HL-60 (cell line): ENCODE measurements at regions not wholly inside any gene's neighbourhood (a gene's known extent, or its start where the extent isn't known, plus 50 kb on each side); places are given as distances from the start of the nearest gene placed in this dataset.

ENCODE experiments used
- CTCF ChIP-seq: IDR thresholded peaks from one replicate; pipeline ENCODE4 v1.5.1; 2011; ENCODE audit warnings: low read length, control low read depth, inconsistent platforms; ENCODE audit not compliant: insufficient read depth
- POLR2AphosphoS5 ChIP-seq: IDR thresholded peaks from 2 replicates; pipeline ENCODE4 v1.6.1; 2012; ENCODE audit warnings: low read depth
- TF ChIP-seq, protein P1 (sequence below): IDR thresholded peaks from 2 replicates; pipeline ENCODE4 v1.6.1; 2012; ENCODE audit warnings: low read depth; ENCODE audit not compliant: insufficient replicate concordance

- no peak for TF ChIP-seq CTCF
- no peak for TF ChIP-seq POLR2AphosphoS5
- TF ChIP-seq, protein P1, sequence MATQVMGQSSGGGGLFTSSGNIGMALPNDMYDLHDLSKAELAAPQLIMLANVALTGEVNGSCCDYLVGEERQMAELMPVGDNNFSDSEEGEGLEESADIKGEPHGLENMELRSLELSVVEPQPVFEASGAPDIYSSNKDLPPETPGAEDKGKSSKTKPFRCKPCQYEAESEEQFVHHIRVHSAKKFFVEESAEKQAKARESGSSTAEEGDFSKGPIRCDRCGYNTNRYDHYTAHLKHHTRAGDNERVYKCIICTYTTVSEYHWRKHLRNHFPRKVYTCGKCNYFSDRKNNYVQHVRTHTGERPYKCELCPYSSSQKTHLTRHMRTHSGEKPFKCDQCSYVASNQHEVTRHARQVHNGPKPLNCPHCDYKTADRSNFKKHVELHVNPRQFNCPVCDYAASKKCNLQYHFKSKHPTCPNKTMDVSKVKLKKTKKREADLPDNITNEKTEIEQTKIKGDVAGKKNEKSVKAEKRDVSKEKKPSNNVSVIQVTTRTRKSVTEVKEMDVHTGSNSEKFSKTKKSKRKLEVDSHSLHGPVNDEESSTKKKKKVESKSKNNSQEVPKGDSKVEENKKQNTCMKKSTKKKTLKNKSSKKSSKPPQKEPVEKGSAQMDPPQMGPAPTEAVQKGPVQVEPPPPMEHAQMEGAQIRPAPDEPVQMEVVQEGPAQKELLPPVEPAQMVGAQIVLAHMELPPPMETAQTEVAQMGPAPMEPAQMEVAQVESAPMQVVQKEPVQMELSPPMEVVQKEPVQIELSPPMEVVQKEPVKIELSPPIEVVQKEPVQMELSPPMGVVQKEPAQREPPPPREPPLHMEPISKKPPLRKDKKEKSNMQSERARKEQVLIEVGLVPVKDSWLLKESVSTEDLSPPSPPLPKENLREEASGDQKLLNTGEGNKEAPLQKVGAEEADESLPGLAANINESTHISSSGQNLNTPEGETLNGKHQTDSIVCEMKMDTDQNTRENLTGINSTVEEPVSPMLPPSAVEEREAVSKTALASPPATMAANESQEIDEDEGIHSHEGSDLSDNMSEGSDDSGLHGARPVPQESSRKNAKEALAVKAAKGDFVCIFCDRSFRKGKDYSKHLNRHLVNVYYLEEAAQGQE = no peak
Observed at GRCh38 chr16:73882651-73883050, 414.0 kb upstream of the PSMD7 start.
